Keratinocyte (primary cell): ENCODE measurements at regions not wholly inside any gene's neighbourhood (a gene's known extent, or its start where the extent isn't known, plus 50 kb on each side); places are given as distances from the start of the nearest gene placed in this dataset.

ENCODE experiments used
- CTCF ChIP-seq, 3 experiments: IDR thresholded peaks in 1 of 3; conservative IDR thresholded peaks in 1 of 3; optimal IDR thresholded peaks in 1 of 3; 2 replicates in 2 of 3; 3 replicates in 1 of 3; pipeline versions ENCODE3 to v1.5.1; 2011; ENCODE audit warnings: low read length in 3 of 3, mild to moderate bottlenecking in 3 of 3, moderate library complexity in 2 of 3, control low read depth in 1 of 3, inconsistent platforms in 1 of 3; ENCODE audit not compliant: insufficient read depth in 2 of 3; ENCODE audit errors: extremely low read depth in 1 of 3
- EZH2 ChIP-seq: IDR thresholded peaks from one replicate; pipeline ENCODE4 v1.6.1; 2012; ENCODE audit warnings: inconsistent platforms, mild to moderate bottlenecking, low read length, moderate library complexity

- TF ChIP-seq CTCF (optimal IDR thresholded peaks at IDR 0.05 in 1 of 3, IDR thresholded peaks at IDR 0.05 in 1 of 3, conservative IDR thresholded peaks at IDR 0.05 in 1 of 3; ENCODE audit: extremely low read depth in 1 of 3, insufficient read depth in 2 of 3, low read length in 3 of 3) (no peak), EZH2 (no peak)
These were observed 161.0 kb upstream of the ADAMTS9 start for GRCh38 chr3:64848822-64849221.
